Glutamatergic neuron (in vitro differentiated cells): ENCODE measurements at regions not wholly inside any gene's neighbourhood (a gene's known extent, or its start where the extent isn't known, plus 50 kb on each side); places are given as distances from the start of the nearest gene placed in this dataset.

Source experiments
- DNase-seq: peaks from one replicate; pipeline ENCODE4 v3.0.0; 2022
- H3K27ac Mint-ChIP-seq: one replicate; pipeline ENCODE4 v1.8.0; 2020; ENCODE audit warnings: mild to moderate bottlenecking, mixed read lengths, inconsistent platforms; ENCODE audit not compliant: unreplicated experiment
- H3K27me3 Mint-ChIP-seq: one replicate; pipeline ENCODE4 v1.8.0; 2020; ENCODE audit warnings: mild to moderate bottlenecking, moderate library complexity, mixed read lengths, inconsistent platforms; ENCODE audit not compliant: unreplicated experiment
- H3K36me3 Mint-ChIP-seq: one replicate; pipeline ENCODE4 v1.8.0; 2020; ENCODE audit warnings: mild to moderate bottlenecking, mixed read lengths, inconsistent platforms; ENCODE audit not compliant: unreplicated experiment
- H3K4me1 Mint-ChIP-seq: one replicate; pipeline ENCODE4 v1.8.0; 2020; ENCODE audit warnings: mild to moderate bottlenecking, low read depth, mixed read lengths, inconsistent platforms; ENCODE audit not compliant: unreplicated experiment
- H3K4me3 Mint-ChIP-seq: one replicate; pipeline ENCODE4 v1.8.0; 2020; ENCODE audit warnings: mild to moderate bottlenecking, mixed read lengths, inconsistent platforms; ENCODE audit not compliant: unreplicated experiment
- H3K9me3 Mint-ChIP-seq: one replicate; pipeline ENCODE4 v1.8.0; 2020; ENCODE audit warnings: mild to moderate bottlenecking, moderate library complexity, mixed read lengths, inconsistent platforms; ENCODE audit not compliant: unreplicated experiment
- TF ChIP-seq, protein P1 (sequence below): fragments of 200-600 bp; sonication (generic); IDR thresholded peaks from one replicate; pipeline ENCODE4 v1.5.0; 2021; ENCODE audit not compliant: partially characterized antibody, unreplicated experiment

DNA sequence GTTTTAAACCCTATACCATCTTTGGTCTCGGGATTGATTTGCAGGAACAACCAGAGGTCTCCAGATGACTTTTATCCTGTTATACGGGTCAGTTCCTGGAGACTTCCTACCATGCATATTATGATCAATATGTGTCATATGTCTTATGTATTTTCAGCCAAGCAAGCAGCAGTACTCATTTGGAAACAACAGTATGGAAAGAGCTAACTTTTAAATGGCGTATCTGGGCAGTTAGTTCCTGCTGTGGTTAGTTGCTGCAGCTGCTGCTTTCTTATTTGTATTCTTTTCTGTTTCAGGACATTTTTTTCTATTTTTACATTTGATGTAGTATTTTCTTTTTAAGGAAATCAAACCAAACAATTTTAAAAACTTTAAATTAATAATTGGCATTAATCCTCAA, 207.5 kb downstream of the MANEA start:
- Mint-ChIP-seq H3K36me3 (no peaks in the 10 kb centered on the region), H3K27ac (no peak overlapping the region), H3K4me3 (no peak overlapping the region), H3K27me3 (peaks cover 3% of the 10 kb centered on the region), H3K9me3 (peaks cover 3% of the 10 kb centered on the region), H3K4me1 (no peaks in the 10 kb centered on the region)
- no peak for DNase-seq
- TF ChIP-seq, protein P1, sequence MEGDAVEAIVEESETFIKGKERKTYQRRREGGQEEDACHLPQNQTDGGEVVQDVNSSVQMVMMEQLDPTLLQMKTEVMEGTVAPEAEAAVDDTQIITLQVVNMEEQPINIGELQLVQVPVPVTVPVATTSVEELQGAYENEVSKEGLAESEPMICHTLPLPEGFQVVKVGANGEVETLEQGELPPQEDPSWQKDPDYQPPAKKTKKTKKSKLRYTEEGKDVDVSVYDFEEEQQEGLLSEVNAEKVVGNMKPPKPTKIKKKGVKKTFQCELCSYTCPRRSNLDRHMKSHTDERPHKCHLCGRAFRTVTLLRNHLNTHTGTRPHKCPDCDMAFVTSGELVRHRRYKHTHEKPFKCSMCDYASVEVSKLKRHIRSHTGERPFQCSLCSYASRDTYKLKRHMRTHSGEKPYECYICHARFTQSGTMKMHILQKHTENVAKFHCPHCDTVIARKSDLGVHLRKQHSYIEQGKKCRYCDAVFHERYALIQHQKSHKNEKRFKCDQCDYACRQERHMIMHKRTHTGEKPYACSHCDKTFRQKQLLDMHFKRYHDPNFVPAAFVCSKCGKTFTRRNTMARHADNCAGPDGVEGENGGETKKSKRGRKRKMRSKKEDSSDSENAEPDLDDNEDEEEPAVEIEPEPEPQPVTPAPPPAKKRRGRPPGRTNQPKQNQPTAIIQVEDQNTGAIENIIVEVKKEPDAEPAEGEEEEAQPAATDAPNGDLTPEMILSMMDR: no peak

DNA sequence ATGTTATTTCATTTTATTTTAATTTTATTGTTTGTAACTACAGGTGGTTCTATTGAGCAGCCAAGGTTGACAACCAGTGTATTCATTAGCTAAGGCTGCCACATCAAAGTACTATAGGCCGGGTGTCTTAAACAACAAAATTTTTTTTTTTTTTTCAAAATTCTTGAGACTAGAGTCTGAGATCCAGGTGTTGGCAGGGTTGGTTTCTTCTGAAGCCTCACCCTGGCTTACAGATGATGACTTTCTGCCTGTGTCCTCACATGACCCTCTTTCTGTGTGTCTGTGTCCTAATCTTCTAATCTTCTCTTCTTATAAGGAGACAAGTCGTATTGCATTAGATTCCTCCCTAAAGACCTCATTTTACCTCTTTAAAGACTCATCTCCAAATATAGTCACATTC, 208.4 kb downstream of the MANEA start:
- peaks cover 3% of the 10 kb centered on the region for H3K27me3 Mint-ChIP-seq
- H3K36me3 Mint-ChIP-seq: no peaks in the 10 kb centered on the region
- TF ChIP-seq, protein P1: no peak
- no peak overlapping the region for H3K4me3 Mint-ChIP-seq
- DNase-seq: no peak
- H3K4me1 Mint-ChIP-seq: no peaks in the 10 kb centered on the region
- H3K9me3 Mint-ChIP-seq: peaks cover 3% of the 10 kb centered on the region
- no peak overlapping the region for H3K27ac Mint-ChIP-seq

GRCh38 chr6:95786802-95787201, 209.5 kb downstream of the MANEA start:
- TF ChIP-seq, protein P1: no peak
- Mint-ChIP-seq H3K4me1 (no peaks in the 10 kb centered on the region), H3K27me3 (peaks cover under 1% of the 10 kb centered on the region), H3K27ac (no peak overlapping the region), H3K9me3 (peaks cover 3% of the 10 kb centered on the region), H3K36me3 (no peaks in the 10 kb centered on the region), H3K4me3 (no peak overlapping the region)
- DNase-seq: no peak

DNA sequence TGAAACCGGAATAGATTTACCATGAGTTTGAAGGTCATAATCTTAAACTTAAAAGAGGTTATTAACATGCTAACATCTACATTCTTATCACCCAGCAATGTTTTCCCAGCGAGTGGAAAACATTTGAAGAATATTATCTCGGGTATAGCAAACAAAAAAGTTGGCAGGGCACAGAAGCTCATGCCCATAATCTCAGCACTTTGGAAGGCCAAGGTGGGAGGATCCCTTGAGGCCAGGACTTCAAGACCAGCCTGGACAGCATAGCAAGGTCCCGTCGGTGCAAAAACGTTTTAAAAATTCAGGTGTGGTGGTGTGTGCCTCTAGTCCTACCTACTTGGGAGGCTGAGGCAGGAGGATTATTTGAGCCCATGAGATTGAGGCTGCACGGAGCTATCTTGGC, 213.5 kb downstream of the MANEA start:
- no peak overlapping the region for H3K27ac Mint-ChIP-seq
- H3K4me3 Mint-ChIP-seq: no peak overlapping the region
- peaks cover 3% of the 10 kb centered on the region for H3K9me3 Mint-ChIP-seq
- no peaks in the 10 kb centered on the region for H3K4me1 Mint-ChIP-seq
- no peak for DNase-seq
- H3K36me3 Mint-ChIP-seq: no peaks in the 10 kb centered on the region
- no peaks in the 10 kb centered on the region for H3K27me3 Mint-ChIP-seq
- TF ChIP-seq, protein P1: no peak

DNA sequence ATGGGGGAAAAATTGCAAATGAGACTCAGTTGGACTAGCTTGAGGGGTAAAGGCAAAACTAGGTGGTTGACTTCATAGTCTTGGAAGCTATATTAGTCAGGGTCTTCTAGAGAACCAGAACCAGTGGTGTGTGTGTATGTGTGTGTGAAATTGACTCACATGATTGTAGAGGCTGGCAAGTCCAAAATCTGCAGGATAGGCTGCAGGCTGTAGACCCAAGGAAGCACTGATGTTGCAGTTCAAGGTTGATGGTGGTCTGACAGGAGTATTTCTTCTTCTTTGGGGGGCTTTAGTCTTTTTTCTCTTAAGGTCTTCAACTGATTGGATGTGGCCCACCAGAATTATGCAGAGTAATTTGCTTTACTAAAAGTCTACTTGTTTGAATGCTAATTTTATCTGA, 217.4 kb downstream of the MANEA start:
- no peak overlapping the region for H3K4me3 Mint-ChIP-seq
- TF ChIP-seq, protein P1: no peak
- no peak for DNase-seq
- H3K27ac Mint-ChIP-seq: no peak overlapping the region
- no peaks in the 10 kb centered on the region for H3K4me1 Mint-ChIP-seq
- no peaks in the 10 kb centered on the region for H3K27me3 Mint-ChIP-seq
- H3K9me3 Mint-ChIP-seq: no peaks in the 10 kb centered on the region
- H3K36me3 Mint-ChIP-seq: no peaks in the 10 kb centered on the region
